GM21447 (cell line): ENCODE measurements at regions not wholly inside any gene's neighbourhood (a gene's known extent, or its start where the extent isn't known, plus 50 kb on each side); places are given as distances from the start of the nearest gene placed in this dataset.
A peak's percentile ranks its signal among the peaks of the same experiment; 100 is the strongest.

Source experiments
- ATAC-seq: cut with Tn5 transposase; IDR thresholded peaks from one replicate; pipeline ENCODE4 v1.9.1; 2021; ENCODE audit not compliant: unreplicated experiment

DNA sequence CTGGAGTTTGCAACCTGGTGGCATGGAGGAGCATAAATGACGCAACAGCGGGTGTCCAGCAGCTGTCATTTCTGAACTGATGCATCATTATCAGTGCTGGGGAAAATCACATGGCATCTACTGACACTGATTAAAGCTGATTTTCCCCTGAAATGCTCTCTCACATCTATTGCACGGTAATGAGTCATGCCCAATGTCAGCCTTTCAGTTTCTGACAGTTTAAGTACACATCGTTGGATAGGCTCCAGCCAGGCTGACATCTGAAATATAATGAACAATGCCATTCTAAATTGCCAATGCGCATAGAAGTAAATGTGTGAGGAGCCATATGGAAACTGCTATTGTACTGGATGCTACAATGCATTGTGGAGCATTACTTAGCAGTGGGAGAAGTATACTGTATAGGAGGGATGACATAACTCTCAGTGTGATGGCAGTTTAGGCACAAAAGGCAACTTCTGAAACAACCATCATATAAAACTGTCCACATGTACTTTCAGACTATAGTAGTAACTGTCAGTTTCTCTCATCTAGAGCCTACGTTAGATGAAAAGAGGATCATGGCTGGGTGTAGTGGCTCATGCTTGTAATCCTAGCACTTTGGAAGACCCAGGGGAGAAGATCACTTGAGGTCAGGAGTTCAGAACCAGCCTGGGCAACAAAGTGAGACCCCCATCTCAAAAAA lies 389.3 kb upstream of the DMAC1 start:
- ATAC-seq, result no peak

DNA sequence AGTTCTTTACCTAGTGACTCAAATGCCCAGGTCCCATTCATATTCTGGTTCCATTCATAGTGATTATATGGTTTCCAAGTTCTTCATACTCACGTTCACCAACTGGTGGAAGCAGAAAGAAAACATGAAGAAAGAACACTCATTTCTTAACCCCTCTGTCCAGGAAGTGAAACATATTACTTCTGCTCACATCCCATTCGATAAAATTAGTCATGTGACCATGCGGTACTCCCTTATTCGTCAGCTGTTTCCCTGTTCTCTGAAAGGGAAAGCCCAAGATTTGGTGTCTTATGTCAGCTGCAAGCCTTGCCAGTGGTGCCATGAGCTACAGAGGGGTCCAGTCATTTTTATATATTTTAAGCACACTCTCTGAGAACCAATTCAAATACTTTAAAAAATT lies 387.0 kb upstream of the DMAC1 start:
- ATAC-seq, result peak; percentile 59

DNA sequence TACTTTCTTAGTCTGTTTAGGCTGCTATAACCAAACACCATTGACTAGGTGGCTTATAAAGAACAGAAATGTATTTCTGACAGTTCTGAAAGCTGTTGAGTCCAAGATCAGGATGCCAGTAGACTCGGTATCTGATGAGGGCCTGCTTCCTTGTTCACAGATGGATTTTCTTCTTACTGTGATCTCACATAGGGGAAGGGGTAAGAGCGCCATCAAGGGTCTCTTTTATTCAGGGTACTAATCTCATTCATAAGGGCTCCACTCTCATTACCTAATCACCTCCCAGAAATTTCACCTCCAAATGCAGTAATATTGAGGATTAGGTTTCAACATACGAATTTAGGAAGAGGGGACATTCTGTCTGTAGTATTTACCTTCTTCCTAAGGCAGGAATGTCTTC lies 384.0 kb upstream of the DMAC1 start:
- ATAC-seq, result no peak

GRCh38 chr9:8179381-8180053 lies 379.9 kb upstream of the DMAC1 start:
- ATAC-seq, result no peak

GRCh38 chr9:8172000-8172399 lies 372.4 kb upstream of the DMAC1 start:
- no peak for ATAC-seq

DNA sequence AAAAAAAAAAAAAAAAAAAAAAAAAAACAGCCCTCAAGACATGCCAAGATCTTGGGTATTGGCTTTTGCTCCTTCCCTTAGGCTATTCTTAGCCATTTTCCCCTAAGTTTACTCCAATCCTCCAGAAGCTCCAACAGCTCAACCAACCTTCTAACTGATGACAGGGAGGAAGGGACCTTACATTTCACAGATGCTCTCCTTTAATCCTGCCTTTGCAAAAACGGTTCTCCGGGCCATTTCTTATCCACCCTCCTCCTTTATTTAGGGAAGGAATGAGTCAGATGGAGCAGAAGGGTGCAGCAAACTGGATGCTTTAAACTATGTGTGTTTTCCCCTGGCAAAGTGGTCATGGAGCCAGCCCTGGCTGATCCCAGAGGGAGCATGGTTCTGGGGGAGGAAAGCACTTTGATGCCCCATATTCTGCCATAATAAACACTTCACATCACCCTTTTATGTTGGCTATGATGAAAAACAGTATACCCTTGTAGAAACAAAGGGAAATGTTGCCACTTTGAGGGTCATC lies 369.4 kb upstream of the DMAC1 start:
- ATAC-seq, result no peak

GRCh38 chr9:8160787-8161186 lies 361.2 kb upstream of the DMAC1 start:
- ATAC-seq, result no peak

DNA sequence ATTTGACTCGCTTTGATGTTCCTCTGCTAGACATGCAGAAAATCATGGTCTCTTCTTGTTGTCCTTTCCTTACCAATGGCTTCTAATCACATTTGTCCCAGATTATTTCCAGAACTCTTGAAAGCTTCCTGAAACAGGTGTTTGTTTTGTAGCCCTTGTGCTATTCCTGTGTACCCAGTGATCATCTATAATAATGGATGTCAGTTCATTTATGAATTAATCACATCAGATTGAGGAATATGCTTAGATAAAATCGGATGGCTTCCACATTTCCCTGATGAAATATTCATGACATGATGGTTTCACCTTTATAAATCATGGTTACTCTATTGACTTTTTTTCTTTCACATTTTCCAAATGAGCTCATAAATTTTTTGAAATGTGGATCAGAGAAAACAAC lies 359.0 kb upstream of the DMAC1 start:
- ATAC-seq, result no peak

DNA sequence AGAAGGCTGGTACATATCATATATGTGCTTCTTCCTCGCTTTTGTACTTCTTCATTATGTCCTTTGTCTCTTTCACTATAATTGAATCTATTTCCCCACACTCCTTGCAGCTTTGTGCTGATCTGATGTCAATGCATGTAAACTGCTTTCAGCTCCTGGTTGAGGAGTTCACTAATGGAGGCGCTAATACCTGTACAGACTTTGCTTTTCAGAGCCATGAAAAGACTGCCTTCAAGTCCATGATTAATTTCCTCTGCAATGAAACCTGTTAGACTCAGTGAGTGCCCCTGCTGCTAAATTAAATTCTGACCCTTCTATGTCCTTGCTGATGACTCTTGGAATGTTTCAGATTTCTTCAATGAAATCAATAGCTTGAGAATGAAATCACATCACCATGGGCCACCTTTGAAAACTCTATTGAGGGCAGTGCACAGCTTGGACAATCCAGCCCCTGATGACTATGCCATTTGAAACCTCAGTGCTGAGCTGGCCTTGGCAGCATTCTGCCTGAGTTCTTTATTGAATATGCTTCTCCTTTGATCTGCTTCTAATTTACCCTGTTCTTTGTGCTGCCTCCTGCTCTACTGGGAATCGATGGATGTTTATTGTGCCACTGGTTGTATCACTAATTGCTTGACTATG lies 358.2 kb upstream of the DMAC1 start:
- no peak for ATAC-seq

DNA sequence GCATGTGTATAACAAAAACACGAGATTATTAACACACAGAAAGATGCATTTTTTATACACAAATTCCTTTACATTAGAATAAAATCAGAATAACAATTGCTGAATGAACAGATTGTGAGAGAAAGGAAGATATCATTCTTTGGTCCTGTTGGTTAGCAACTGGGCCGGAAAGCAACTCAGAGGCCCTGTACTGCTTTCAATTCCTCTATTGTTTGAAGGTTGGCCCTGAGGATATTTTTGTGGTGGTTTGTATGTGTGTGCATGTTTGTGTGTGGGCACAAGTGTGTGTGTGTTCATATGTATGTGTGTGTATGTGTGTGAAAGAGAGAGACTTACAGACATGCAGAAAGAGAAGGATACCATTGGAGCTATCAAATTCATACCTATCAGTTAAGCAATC lies 356.8 kb upstream of the DMAC1 start:
- ATAC-seq, result no peak

- no peak for ATAC-seq
Measured at GRCh38 chr9:8155706-8156105, 356.1 kb upstream of the DMAC1 start.

DNA sequence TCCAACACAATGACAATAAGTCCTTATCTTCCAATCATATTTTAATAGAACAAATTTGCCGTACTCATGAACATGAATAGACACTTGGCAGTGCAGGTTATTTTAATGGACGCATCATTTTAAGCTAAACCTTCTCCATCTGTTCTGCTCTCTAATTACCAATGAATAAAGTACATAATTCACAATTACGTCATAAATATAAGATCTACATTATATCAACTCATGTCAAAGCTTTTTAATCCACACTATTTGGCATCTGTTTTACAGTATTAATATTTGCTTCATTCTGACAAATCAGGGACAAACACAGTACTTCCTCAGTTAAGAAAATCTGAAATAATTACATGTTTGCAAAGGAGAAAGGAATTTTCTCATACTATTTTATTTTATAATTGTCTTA lies 344.1 kb upstream of the DMAC1 start:
- no peak for ATAC-seq

GRCh38 chr9:8140557-8140956 lies 341.0 kb upstream of the DMAC1 start:
- no peak for ATAC-seq

GRCh38 chr9:8139756-8140155 lies 340.2 kb upstream of the DMAC1 start:
- ATAC-seq, result no peak

GRCh38 chr9:8136477-8136876 lies 336.9 kb upstream of the DMAC1 start:
- ATAC-seq, result peak; percentile 89

DNA sequence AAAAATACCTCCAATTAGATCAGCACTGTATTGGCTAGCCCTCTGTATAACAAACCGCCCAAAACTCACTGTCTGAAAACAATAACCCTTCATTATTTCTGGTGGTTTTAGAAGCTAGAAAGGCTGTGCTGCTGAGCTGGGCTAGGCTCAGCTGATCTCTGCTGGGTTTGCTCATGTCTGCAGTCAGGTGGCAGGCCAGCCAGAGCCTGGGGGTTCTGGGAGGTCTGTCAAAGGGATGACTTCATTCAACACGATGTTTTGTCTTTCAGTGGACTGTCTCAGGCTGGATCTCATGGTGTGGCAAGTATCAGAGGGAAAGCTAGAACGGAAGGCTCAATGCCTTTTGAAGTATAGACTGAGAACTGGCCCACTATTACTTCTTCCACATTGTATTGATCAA lies 335.1 kb upstream of the DMAC1 start:
- ATAC-seq, result no peak

DNA sequence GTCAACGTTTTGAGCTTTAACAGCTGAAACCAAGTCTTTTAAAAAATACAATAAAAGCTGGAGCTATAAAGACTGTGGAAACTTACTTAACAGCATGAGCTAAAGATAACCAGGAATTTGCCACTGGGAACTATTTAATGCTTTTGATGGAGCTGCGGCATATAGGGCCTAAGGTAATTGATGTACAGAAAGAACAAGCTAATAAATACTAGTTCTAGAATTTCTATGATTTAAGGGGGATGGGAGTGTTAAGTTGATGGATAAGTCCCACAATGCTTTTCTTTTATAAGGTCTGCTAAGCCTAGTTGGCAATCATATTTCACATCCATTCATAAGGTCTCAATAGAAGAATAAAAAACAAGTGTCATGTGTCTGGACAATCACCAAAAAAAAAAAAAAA lies 334.0 kb upstream of the DMAC1 start:
- no peak for ATAC-seq

DNA sequence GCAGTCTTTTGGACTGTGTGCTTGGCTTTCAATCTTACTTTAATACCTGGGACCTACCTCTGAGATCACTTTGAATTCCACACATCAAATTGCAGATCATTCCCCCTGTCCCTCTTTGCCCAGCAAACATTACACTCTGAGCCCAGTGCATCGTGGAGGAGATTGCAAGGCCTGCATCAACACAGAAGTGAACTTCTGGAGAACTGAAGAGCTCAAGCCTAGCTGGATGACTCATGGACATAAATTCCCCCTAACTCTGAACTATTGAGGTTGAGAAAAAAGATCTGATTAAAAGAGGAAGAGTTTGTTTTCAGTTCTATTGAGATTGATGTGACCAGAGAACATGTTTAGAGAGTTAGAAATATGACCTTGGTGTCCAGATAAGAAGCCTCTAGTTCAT lies 316.0 kb upstream of the DMAC1 start:
- ATAC-seq, result no peak

DNA sequence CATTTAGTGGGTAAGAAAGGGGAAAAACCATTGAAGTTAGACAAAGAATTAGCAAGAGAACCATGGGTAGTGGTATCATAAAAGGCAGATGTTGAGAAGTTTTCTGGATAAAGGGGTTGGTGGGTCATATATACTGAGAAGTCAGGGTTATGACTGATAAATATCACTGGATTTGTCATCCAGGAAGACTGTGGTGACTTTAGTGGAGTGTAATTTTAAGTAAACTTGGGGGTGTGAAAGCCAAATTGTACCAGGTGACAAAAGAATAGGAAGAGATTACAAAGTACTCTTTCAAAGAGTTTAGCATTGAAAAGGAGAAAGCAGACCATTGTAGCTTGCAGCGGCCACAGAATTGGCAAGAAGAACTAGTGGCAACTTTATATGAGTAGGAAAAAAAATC lies 315.2 kb upstream of the DMAC1 start:
- no peak for ATAC-seq

GRCh38 chr9:8106362-8106761 lies 306.8 kb upstream of the DMAC1 start:
- ATAC-seq, result no peak

DNA sequence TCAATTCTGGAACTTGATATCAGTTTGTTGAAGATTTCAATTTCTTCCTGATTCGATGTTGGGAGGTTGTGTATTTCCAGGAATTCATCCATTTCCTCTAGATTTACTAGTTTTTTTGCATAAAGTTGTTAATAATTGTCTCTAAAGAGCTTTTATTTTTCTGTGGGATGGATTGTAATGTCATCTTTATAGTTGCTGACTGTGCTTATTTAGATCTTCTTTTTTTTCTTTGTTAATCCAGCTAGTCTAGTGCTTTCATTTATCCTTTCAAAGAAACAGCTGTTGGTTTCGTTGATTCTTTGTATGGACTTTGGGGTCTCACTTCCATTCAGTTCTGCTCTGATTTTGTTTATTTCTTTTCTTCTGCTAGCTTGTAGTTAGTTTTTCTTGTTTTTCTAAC lies 302.0 kb upstream of the DMAC1 start:
- no peak for ATAC-seq

- no peak for ATAC-seq
Measured at GRCh38 chr9:8096091-8096490, 296.5 kb upstream of the DMAC1 start.
